NT2/D1 (cell line): ENCODE measurements at regions not wholly inside any gene's neighbourhood (a gene's known extent, or its start where the extent isn't known, plus 50 kb on each side); places are given as distances from the start of the nearest gene placed in this dataset.

ENCODE experiments used
- SUZ12 ChIP-seq: IDR thresholded peaks from 2 replicates; pipeline ENCODE4 v1.6.1; 2011; ENCODE audit not compliant: insufficient read length, insufficient read depth; ENCODE audit errors: extremely low read depth
- YY1 ChIP-seq: IDR thresholded peaks from 2 replicates; pipeline ENCODE4 v1.6.1; 2011; ENCODE audit not compliant: insufficient read length, insufficient read depth
- ZNF274 ChIP-seq: IDR thresholded peaks from 2 replicates; pipeline ENCODE4 v1.6.1; 2011; ENCODE audit warnings: mild to moderate bottlenecking, low read depth, low read length

DNA sequence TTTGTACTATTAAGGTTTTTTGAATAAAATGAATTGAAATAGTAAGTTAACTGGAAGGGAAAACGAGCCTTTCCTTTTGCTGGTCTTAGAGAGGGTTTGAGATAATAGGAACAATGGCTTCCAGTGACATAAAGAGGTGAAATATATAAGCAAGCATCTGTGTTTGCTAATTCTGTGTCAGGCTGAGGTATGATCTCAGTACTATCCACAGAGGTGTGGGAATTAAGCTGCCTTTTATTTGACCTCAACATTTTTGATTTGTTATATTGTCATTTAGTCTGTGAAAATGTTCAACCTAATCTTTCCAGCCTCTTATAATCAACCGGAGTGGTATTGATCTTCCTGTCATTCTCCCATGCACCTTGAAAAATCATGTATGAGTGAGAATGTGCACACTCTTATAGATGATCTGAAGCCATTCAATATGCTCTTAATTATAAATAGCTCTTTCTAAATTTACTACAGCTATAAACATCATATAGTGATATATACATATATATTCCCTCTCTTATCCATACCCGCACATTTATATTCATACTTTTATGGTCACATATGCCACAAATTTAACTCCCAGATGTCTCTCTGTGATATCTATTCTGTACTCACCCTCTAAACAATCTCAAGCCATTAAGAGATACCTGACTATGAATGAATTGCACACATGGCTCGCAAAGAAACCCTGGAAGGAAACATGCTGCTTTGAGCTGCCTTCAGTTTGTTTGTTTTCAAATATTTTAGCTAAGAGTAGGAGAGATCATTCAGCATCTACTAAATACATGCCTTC, 754.7 kb upstream of the NRSN1 start:
- TF ChIP-seq YY1 = no peak
- TF ChIP-seq ZNF274 = no peak
- TF ChIP-seq SUZ12 = no peak
